Kidney (tissue), 13 donors: ENCODE measurements at regions not wholly inside any gene's neighbourhood (a gene's known extent, or its start where the extent isn't known, plus 50 kb on each side); places are given as distances from the start of the nearest gene placed in this dataset.
"Not testable (repeated sequence)": the region's sequence is repeated elsewhere in the genome, so short reads cannot be mapped to it uniquely, and the experiment has no call there.

Experiments used
- DNase-seq, 5 donors: peaks; one replicate each; pipeline ENCODE4 v3.0.0-alpha.2; 2013 to 2020
- FAIRE-seq: peaks from 2 replicates; lab custom pipeline; 2012; peaks lifted over from hg19 to GRCh38; lab: Jason Lieb, UNC
- H3K27ac ChIP-seq, 2 donors: one replicate each; pipeline ENCODE4 v1.7.0; 2013; ENCODE audit warnings: low read depth in 2 of 2, low read length in 2 of 2, inconsistent platforms in 1 of 2
- H3K27me3 ChIP-seq: one replicate; pipeline ENCODE4 v1.7.1; 2013; ENCODE audit warnings: low read length, inconsistent platforms; ENCODE audit not compliant: control insufficient read depth, insufficient read depth
- H3K36me3 ChIP-seq, 3 donors: one replicate each; pipeline versions ENCODE4 v1.7.0 to v1.7.1; 2013; ENCODE audit warnings: low read length in 3 of 3, control low read depth in 1 of 3, inconsistent platforms in 1 of 3; ENCODE audit not compliant: insufficient read depth in 3 of 3, control insufficient read depth in 2 of 3
- H3K4me1 ChIP-seq, 3 donors: one replicate each; pipeline versions ENCODE4 v1.7.0 to v1.7.1; 2013; ENCODE audit warnings: low read length in 3 of 3, inconsistent platforms in 1 of 3, low read depth in 1 of 3; ENCODE audit not compliant: control insufficient read depth in 2 of 3, insufficient read depth in 2 of 3
- H3K4me3 ChIP-seq, 3 donors: one replicate each; pipeline versions ENCODE4 v1.7.0 to v1.8.1; 2013; ENCODE audit warnings: low read length in 3 of 3, control low read depth in 1 of 3, inconsistent platforms in 1 of 3
- H3K9ac ChIP-seq, 3 donors: one replicate each; pipeline versions ENCODE4 v1.7.0 to v1.7.1; 2013; ENCODE audit warnings: low read length in 3 of 3, control low read depth in 1 of 3, inconsistent platforms in 1 of 3
- H3K9me3 ChIP-seq, 3 donors: one replicate each; pipeline versions ENCODE4 v1.7.0 to v1.7.1; 2013; ENCODE audit warnings: low read length in 3 of 3, control low read depth in 1 of 3, inconsistent platforms in 1 of 3; ENCODE audit not compliant: control insufficient read depth in 2 of 3, insufficient read depth in 1 of 3
- CTCF ChIP-seq: IDR thresholded peaks from 3 replicates; pipeline ENCODE4 v1.5.1; 2012; ENCODE audit warnings: mild to moderate bottlenecking, moderate library complexity, borderline replicate concordance; ENCODE audit not compliant: insufficient read depth; ENCODE audit errors: extremely low read depth
- intact Hi-C: fragments of 100-400 bp; cut with DNase I; formaldehyde crosslinking; loops from one replicate; pipeline ENCODE4 v1.11.1; 2022
- donor health status: control.
- donor health status: control.
- donor health status: control.
- donor health status: control.
- donor health status: control.
- donor health status: DM: yes; HTN: yes; CAD: no.
- donor health status: Normal renal cell carcinoma (clear cell type).

- FAIRE-seq (no peak), DNase-seq (no peak)
- intact Hi-C loops: no loop called here
- Histone ChIP-seq H3K9ac (no peak overlapping the region), H3K27me3 (no peaks in the 10 kb centered on the region), H3K4me1 (no peaks in the 10 kb centered on the region), H3K4me3 (no peak overlapping the region), H3K9me3 (no peaks in the 10 kb centered on the region), H3K36me3 (no peaks in the 10 kb centered on the region), H3K27ac (no peak overlapping the region)
- TF ChIP-seq CTCF: no peak
These were observed 112.3 kb downstream of the IGLL1 start for GRCh38 chr22:23467721-23468294.

- no peaks in the 10 kb centered on the region for H3K9me3 ChIP-seq
- no peaks in the 10 kb centered on the region for H3K27me3 ChIP-seq
- intact Hi-C loops: no loop called here
- H3K36me3 ChIP-seq: no peaks in the 10 kb centered on the region
- H3K4me3 ChIP-seq: no peak overlapping the region
- no peak overlapping the region for H3K9ac ChIP-seq
- TF ChIP-seq CTCF: no peak
- H3K27ac ChIP-seq: no peak overlapping the region
- no peaks in the 10 kb centered on the region for H3K4me1 ChIP-seq
- no peak for DNase-seq
- FAIRE-seq: no peak
These were observed 113.7 kb downstream of the IGLL1 start for GRCh38 chr22:23466351-23466750.

- H3K4me1 ChIP-seq, H3K36me3 ChIP-seq, intact Hi-C loops, FAIRE-seq, H3K27me3 ChIP-seq, H3K9me3 ChIP-seq, H3K9ac ChIP-seq, DNase-seq, H3K4me3 ChIP-seq, H3K27ac ChIP-seq: not testable (repeated sequence)
These were observed 115.3 kb downstream of the IGLL1 start for GRCh38 chr22:23464796-23465195.

GRCh38 chr22:23460517-23461031, 119.5 kb downstream of the IGLL1 start:
- H3K9ac ChIP-seq, H3K27ac ChIP-seq, H3K27me3 ChIP-seq, FAIRE-seq, H3K36me3 ChIP-seq, H3K9me3 ChIP-seq, intact Hi-C loops, H3K4me3 ChIP-seq, H3K4me1 ChIP-seq: not testable (repeated sequence)
- peak in 4 of 5 donors; percentile 62 to 81 (median 68) for DNase-seq

GRCh38 chr22:23459645-23460516, 120.2 kb downstream of the IGLL1 start:
- H3K27me3 ChIP-seq, H3K4me3 ChIP-seq, H3K27ac ChIP-seq, H3K9me3 ChIP-seq, DNase-seq, intact Hi-C loops, H3K36me3 ChIP-seq, FAIRE-seq, H3K9ac ChIP-seq, H3K4me1 ChIP-seq: not testable (repeated sequence)
